Astrocyte of the spinal cord (primary cell): ENCODE measurements at regions not wholly inside any gene's neighbourhood (a gene's known extent, or its start where the extent isn't known, plus 50 kb on each side); places are given as distances from the start of the nearest gene placed in this dataset.

ENCODE experiments used
- DNase-seq: peaks from one replicate; pipeline ENCODE4 v3.0.0; 2011; ENCODE audit warnings: low read depth, low spot score
- H3K4me3 ChIP-seq: 2 replicates; pipeline ENCODE4 v1.5.1; 2011; ENCODE audit warnings: low read depth, mild to moderate bottlenecking, low read length, moderate library complexity
- CTCF ChIP-seq: IDR thresholded peaks from 2 replicates; pipeline ENCODE4 v1.5.1; 2012; ENCODE audit warnings: low read depth, mild to moderate bottlenecking, low read length, inconsistent platforms
- in situ Hi-C: cut with HindIII; loops from 2 replicates; pipeline ENCODE4 v1.10.0; 2017; ENCODE audit warnings: low sequenced_read_pairs

GRCh38 chr2:176537932-176538331 is 268.7 kb downstream of the MTX2 start:
- H3K4me3 ChIP-seq = no peak overlapping the region
- in situ Hi-C loops = no loop called here
- DNase-seq = no peak
- TF ChIP-seq CTCF = no peak

- no peak overlapping the region for H3K4me3 ChIP-seq
- in situ Hi-C loops = no loop called here
- DNase-seq = no peak
- TF ChIP-seq CTCF = no peak
Measured at GRCh38 chr2:176540995-176541394, 271.8 kb downstream of the MTX2 start.

GRCh38 chr2:176542476-176542875 is 273.2 kb downstream of the MTX2 start:
- no peak overlapping the region for H3K4me3 ChIP-seq
- TF ChIP-seq CTCF = no peak
- no peak for DNase-seq
- in situ Hi-C loops = no loop called here

GRCh38 chr2:176544557-176544956 is 275.3 kb downstream of the MTX2 start:
- no peak overlapping the region for H3K4me3 ChIP-seq
- no peak for DNase-seq
- in situ Hi-C loops = no loop called here
- TF ChIP-seq CTCF = no peak

- in situ Hi-C loops = no loop called here
- no peak for DNase-seq
- H3K4me3 ChIP-seq = no peak overlapping the region
- no peak for TF ChIP-seq CTCF
Measured at GRCh38 chr2:176544991-176545956, 276.0 kb downstream of the MTX2 start.

GRCh38 chr2:176546550-176546949 is 277.3 kb downstream of the MTX2 start:
- in situ Hi-C loops = no loop called here

More at GRCh38 chr2:176546550-176546949, 277.3 kb downstream of the MTX2 start:
- H3K4me3 ChIP-seq = no peak overlapping the region
- DNase-seq = no peak
- TF ChIP-seq CTCF = no peak
